HFFc6 (cell line): ENCODE measurements at regions not wholly inside any gene's neighbourhood (a gene's known extent, or its start where the extent isn't known, plus 50 kb on each side); places are given as distances from the start of the nearest gene placed in this dataset.

Source experiments
- DNase-seq: peaks from one replicate; pipeline ENCODE4 v3.0.0-alpha.2; 2018
- H3K27ac Mint-ChIP-seq: 2 replicates; pipeline ENCODE4 v1.8.0; 2020; ENCODE audit warnings: mild to moderate bottlenecking, mixed read lengths
- H3K27me3 Mint-ChIP-seq: 2 replicates; pipeline ENCODE4 v1.8.0; 2021; ENCODE audit warnings: mild to moderate bottlenecking, moderate library complexity, mixed read lengths; ENCODE audit not compliant: insufficient read depth
- H3K36me3 Mint-ChIP-seq: 2 replicates; pipeline ENCODE4 v1.8.0; 2021; ENCODE audit warnings: low read depth, mixed read lengths
- H3K4me1 Mint-ChIP-seq: 2 replicates; pipeline ENCODE4 v1.8.0; 2020; ENCODE audit warnings: low read depth, mixed read lengths
- H3K4me3 Mint-ChIP-seq: 2 replicates; pipeline ENCODE4 v1.8.0; 2020; ENCODE audit warnings: mild to moderate bottlenecking, moderate library complexity, mixed read lengths
- H3K9me3 Mint-ChIP-seq: 2 replicates; pipeline ENCODE4 v1.8.0; 2020; ENCODE audit warnings: mild to moderate bottlenecking, mixed read lengths
- CTCF ChIP-seq: fragments of 200-600 bp; sonication (generic); IDR thresholded peaks from 2 replicates; pipeline ENCODE4 v1.5.0; 2021; ENCODE audit warnings: antibody characterized with exemption, mild to moderate bottlenecking

DNA sequence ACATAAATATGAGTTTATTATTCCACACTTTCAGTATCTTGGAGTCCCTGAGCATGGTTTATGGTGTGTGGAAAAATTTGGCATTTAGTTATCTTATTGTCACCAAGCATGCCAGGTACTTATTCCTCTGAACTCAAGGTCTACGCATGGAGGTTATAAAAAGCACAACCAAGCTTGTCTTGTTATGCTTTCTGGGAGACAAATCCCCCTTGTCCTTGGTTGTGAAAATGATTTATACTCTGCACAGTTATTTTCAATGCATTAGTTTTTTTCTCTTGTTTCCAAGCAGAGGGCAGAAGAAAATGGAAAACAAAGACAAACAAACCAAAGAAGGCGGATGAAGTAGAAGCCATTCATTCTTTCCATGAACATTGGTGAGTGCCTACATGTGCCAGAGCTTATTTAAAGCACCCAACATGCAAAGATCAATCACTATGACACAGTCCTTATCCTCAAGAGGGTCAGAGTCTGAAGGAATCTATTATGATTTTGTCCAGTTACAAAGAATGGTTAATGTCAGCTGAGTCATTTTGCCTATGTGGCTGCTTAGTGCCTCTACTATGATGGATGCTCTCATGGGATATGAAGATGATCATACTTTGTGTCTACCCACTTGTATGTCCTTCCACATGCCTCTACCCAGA lies 323.1 kb downstream of the TENT4A start:
- Mint-ChIP-seq H3K4me3 (no peak overlapping the region), H3K27me3 (no peaks in the 10 kb centered on the region; the same call in 1 of the 2 replicates), H3K27ac (no peak overlapping the region), H3K36me3 (no peaks in the 10 kb centered on the region), H3K4me1 (no peaks in the 10 kb centered on the region), H3K9me3 (peaks cover 32% of the 10 kb centered on the region)
- no peak for TF ChIP-seq CTCF
- no peak for DNase-seq

GRCh38 chr5:7039074-7039473 lies 325.8 kb downstream of the TENT4A start:
- Mint-ChIP-seq H3K27ac (no peak overlapping the region), H3K4me3 (no peak overlapping the region), H3K4me1 (no peaks in the 10 kb centered on the region), H3K36me3 (no peaks in the 10 kb centered on the region), H3K9me3 (peaks cover 44% of the 10 kb centered on the region), H3K27me3 (no peaks in the 10 kb centered on the region; the same call in 1 of the 2 replicates)
- no peak for TF ChIP-seq CTCF
- DNase-seq, result no peak

- TF ChIP-seq CTCF, result no peak
- Mint-ChIP-seq H3K36me3 (no peaks in the 10 kb centered on the region), H3K27me3 (no peaks in the 10 kb centered on the region; the same call in 1 of the 2 replicates), H3K27ac (no peak overlapping the region), H3K9me3 (peaks cover 50% of the 10 kb centered on the region), H3K4me1 (no peaks in the 10 kb centered on the region), H3K4me3 (no peak overlapping the region)
- no peak for DNase-seq
Observed at GRCh38 chr5:7040111-7040510, 326.9 kb downstream of the TENT4A start.

- DNase-seq, result no peak
- no peak for TF ChIP-seq CTCF
- Mint-ChIP-seq H3K9me3 (peaks cover 45% of the 10 kb centered on the region), H3K4me3 (no peak overlapping the region), H3K27me3 (no peaks in the 10 kb centered on the region), H3K27ac (no peak overlapping the region), H3K4me1 (no peaks in the 10 kb centered on the region), H3K36me3 (no peaks in the 10 kb centered on the region)
Observed at GRCh38 chr5:7043797-7044196, 330.6 kb downstream of the TENT4A start.

- no peak for TF ChIP-seq CTCF
- H3K27ac Mint-ChIP-seq, result no peak overlapping the region
- H3K4me1 Mint-ChIP-seq, result no peaks in the 10 kb centered on the region
- no peaks in the 10 kb centered on the region for H3K36me3 Mint-ChIP-seq
- no peak for DNase-seq
- no peak overlapping the region for H3K4me3 Mint-ChIP-seq
- peaks cover 41% of the 10 kb centered on the region for H3K9me3 Mint-ChIP-seq
- H3K27me3 Mint-ChIP-seq, result no peaks in the 10 kb centered on the region
Observed at GRCh38 chr5:7047511-7048261, 334.5 kb downstream of the TENT4A start.
